HG03139 (cell line): ENCODE measurements at regions not wholly inside any gene's neighbourhood (a gene's known extent, or its start where the extent isn't known, plus 50 kb on each side); places are given as distances from the start of the nearest gene placed in this dataset.
"Not testable (repeated sequence)": the region's sequence is repeated elsewhere in the genome, so short reads cannot be mapped to it uniquely, and the experiment has no call there.

Source experiments
- ATAC-seq: cut with Tn5 transposase; IDR thresholded peaks from one replicate; pipeline ENCODE4 v1.9.1; 2021; ENCODE audit not compliant: unreplicated experiment

- no peak for ATAC-seq
Measured at GRCh38 chr5:66234241-66234640, 90.1 kb downstream of the SREK1 start.

- no peak for ATAC-seq
Measured at GRCh38 chr5:66238435-66238834, 94.3 kb downstream of the SREK1 start.

GRCh38 chr5:66239034-66239433 lies 94.9 kb downstream of the SREK1 start:
- ATAC-seq = no peak

- no peak for ATAC-seq
Measured at GRCh38 chr5:66241136-66241825, 97.2 kb downstream of the SREK1 start.

GRCh38 chr5:66242050-66242715 lies 98.1 kb downstream of the SREK1 start:
- ATAC-seq = no peak

GRCh38 chr5:66246608-66247007 lies 102.5 kb downstream of the SREK1 start:
- ATAC-seq = no peak

GRCh38 chr5:66247176-66247960 lies 103.3 kb downstream of the SREK1 start:
- no peak for ATAC-seq

- no peak for ATAC-seq
Measured at GRCh38 chr5:66248874-66249273, 104.8 kb downstream of the SREK1 start.

- no peak for ATAC-seq
Measured at GRCh38 chr5:66249920-66250319, 105.8 kb downstream of the SREK1 start.

GRCh38 chr5:66252849-66253248 lies 108.7 kb downstream of the SREK1 start:
- ATAC-seq = no peak

- ATAC-seq = no peak
Measured at GRCh38 chr5:66255714-66256113, 111.6 kb downstream of the SREK1 start.

- ATAC-seq = no peak
Measured at GRCh38 chr5:66273121-66273520, 129.0 kb downstream of the SREK1 start.

- ATAC-seq = no peak
Measured at GRCh38 chr5:66276986-66277385, 132.9 kb downstream of the SREK1 start.

GRCh38 chr5:66277981-66278380 lies 133.9 kb downstream of the SREK1 start:
- no peak for ATAC-seq

- no peak for ATAC-seq
Measured at GRCh38 chr5:66281294-66281693, 137.2 kb downstream of the SREK1 start.

- no peak for ATAC-seq
Measured at GRCh38 chr5:66284588-66285342, 140.7 kb downstream of the SREK1 start.

- ATAC-seq = no peak
Measured at GRCh38 chr5:66285343-66285922, 141.3 kb downstream of the SREK1 start.

- no peak for ATAC-seq
Measured at GRCh38 chr5:66291771-66292170, 147.7 kb downstream of the SREK1 start.

- ATAC-seq = not testable (repeated sequence)
Measured at GRCh38 chr5:66293851-66294250, 149.8 kb downstream of the SREK1 start.

GRCh38 chr5:66299463-66299862 lies 155.4 kb downstream of the SREK1 start:
- ATAC-seq = no peak

GRCh38 chr5:66302344-66302743 lies 158.2 kb downstream of the SREK1 start:
- no peak for ATAC-seq
